ENCODE measurements at regions not wholly inside any gene's neighbourhood (a gene's known extent, or its start where the extent isn't known, plus 50 kb on each side); places are given as distances from the start of the nearest gene placed in this dataset.

DNA sequence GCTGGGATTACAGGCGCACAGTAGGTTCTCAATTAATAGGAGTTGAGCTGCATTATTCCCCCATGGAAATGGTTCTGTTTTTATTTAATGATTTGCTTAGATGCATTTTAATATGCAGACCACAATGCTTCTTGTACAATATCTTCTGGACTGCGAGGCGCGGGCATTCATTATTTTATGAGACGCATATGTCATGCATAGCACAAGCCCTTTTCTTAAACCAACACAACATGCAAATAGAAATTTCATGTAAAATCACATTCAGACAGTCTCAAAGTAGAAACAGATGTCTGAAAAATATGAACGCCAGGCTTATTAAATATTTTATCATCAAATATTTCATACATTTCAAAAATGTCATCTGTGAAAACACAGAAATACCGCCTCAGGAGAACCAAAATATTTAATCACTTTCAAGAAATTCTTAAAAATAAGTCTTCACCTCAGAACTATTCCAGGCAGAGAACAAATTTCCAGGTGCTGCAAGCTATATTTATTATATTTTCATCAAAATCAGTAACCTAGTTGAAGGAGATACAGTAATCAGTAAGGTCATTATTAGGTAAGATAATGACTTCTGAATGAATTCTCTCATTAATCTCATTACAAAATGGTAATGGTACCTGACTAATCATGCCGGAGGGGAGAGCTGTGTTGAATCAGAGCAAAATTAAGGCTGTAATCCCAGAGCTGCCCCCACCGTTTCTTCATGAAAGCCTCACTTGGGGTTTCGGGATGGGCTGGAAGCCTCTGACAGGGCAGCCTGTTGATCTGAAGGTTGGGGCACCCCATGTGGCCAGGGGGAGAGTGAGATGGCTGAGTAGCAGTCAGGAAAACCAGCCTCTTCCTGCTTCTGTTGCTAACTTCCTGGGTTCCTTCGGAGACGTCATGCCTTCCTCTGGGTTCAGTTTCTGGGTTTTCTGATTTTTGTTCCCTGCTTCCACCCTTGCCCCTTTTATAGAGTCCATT is 133.9 kb upstream of the ZNF618 start:
- no peak for DNase-seq

DNA sequence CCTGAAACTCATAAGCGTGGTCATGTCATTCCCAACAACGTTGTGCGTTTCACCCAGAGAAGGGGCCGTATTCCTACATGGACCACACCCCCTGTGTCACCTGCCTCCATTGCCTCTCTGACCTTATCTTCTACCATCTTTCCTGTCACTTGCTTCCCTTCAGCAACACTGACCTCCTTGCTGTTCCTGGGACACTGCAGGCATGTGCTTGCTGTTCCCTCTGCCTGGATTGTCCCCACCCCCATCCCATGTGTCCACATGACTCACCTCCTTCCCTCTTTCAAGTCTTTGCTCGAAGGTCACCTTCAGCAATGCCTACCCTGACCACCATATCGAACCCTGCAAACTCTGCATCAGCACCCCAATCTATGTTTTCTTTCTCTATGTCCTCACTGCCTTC is 133.2 kb upstream of the ZNF618 start:
- DNase-seq = no peak

DNA sequence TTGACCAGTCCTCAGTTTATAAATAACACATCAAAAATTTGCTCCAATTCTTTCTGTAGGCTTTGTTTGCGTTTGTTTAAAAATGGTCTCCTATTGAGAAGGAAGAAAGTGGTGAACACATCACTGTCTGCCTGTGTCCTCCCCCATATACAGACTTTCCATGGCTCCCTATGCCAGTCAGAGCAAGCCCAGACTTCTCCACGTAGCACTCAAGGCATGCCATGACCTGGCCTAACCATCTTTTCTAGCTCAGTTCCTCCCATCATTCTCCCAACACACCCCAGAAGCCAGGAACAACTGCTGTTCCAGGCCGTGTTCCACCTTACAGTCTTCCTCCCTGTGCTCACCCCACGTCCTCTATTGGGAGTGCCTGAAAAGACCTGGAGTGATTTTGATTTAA is 129.6 kb upstream of the ZNF618 start:
- no peak for DNase-seq

DNA sequence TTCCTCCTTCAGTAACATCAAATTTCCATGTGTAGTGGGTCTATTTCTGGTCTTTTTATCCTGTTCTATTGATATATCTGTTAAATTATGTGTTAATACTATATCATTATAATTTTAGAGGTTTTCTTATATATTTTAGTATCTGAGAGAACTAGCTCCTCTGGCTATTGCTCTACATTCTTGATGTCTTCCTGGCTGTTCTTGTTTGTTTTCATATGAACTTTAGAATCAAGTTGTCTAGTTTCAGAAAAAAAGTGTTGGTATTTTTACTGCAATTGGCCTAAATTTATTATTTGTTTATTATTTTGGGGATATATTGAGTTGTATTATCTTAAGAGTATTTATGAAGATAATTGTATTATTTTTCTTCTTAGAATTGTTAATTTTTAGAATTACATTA is 128.0 kb upstream of the ZNF618 start:
- no peak for DNase-seq

DNA sequence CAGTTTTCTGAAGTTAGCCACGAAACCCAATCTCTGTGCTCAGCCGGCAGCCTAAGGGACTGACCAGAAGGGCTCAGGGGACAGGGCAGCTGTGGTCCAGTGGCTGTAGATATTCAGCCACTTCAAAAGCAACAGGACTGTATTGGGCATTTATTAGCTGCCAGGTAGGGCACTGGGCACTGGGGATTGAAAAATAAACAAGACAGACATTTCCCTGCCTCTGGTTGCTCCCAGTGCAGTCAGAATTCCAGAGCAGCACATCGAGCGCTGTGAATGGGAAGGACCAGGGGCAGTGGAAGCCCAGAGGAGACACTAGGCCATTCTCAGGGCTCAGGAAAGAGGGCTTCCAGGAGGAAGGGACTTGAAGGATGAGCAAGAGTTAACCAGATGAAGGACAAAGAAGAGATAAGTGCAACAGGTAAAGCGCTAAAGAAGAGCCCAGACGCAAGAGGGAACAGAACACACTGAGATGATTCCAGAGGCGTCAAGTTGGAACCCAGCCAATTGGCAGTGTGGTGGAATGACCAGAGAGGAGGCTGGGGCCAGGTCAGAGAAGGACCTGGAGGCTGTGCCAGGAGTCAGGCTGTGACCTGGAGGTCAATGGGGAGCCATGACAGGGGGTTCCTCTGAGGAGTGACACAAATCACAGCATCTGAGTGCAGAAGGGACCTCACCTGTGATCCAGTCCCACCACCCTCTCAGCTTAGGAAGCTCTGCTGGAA is 122.5 kb upstream of the ZNF618 start:
- no peak for DNase-seq

DNA sequence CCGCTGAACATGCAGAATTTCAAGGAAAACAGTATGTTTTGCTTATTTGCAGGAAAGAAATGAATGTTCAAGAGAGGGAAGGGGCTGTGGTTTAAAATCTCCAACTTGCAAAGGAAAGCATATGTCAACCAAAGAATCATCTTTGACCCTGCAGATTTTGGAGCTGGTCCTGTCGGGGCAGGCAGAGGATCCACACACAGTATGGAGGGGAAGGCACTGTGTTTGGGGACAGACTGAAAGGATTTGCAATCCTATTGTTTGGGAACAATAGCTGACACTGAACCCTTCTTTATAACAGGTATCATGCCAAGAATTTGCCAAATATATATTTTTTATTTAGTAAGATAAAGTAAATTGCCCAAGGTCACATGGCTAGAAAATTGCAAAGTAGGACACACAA is 121.4 kb upstream of the ZNF618 start:
- no peak for DNase-seq

DNA sequence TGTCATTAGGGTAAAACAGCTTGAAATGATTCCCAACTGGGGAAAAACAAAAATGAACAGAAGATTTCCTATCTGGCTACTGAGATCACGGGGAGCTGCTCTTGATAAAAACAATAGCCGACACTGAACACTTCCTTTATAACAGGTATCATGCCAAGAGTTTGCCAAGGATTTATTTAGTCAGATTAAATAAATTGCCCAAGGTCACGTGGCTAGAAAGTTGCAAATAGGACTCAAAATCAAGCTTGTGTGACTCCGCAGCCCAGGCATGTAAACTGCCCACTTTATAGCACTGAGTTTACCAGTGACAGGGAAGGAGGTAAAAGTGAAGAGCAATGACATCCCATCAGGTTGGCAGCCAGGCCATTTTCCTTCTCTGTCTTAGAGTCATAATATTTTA is 120.7 kb upstream of the ZNF618 start:
- no peak for DNase-seq

DNA sequence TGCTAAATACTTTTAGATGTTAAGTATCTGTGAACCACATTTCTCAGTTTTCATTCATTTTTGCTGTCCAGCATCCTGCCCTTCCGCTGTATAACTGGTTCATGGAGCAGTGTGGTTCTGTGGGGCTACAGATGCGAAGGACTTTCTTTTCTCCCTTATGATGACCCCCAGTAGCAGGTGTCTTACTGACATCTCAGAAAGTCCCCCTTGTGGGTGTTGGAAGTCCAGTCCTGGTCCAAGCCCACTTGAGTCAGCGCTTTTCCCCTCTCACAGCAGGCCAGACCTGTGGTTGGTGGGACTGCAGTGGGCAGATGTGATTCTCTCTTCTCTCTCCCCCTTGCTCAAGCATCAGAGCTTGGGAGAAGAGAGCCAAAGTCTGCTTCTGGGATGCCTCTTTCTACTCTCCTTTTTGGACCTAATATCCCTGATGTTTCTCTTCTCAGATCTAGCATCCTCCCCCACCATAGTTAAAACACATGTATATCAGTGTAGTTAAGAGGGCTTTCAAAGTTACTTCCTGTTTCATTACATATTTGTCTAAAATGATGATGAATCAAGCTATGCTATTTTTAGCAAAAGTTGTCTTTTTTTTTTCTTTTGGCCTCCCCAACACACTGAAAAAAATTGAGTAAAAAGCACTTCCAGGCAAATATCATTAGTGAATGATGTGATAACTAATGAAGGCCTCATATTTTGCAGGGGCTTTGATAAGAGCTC is 119.5 kb upstream of the ZNF618 start:
- DNase-seq = no peak

DNA sequence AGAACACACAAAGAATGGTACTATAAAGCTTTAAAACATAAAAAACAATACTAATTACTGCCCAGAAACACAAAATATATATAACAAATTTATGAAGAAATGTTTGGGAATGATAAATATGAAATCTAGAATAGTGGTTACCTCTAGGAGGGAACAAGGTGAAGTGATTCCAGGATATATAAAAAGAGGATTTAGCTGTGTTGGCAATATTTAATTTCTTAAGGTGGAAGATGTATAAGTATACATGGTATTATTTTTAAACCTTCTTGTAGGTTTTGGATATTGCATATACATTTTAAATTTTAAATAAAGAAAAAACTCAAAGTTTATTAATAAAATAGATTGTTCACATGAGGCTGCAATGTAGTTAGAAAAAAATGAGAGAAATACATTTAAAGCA is 112.7 kb upstream of the ZNF618 start:
- no peak for DNase-seq

DNA sequence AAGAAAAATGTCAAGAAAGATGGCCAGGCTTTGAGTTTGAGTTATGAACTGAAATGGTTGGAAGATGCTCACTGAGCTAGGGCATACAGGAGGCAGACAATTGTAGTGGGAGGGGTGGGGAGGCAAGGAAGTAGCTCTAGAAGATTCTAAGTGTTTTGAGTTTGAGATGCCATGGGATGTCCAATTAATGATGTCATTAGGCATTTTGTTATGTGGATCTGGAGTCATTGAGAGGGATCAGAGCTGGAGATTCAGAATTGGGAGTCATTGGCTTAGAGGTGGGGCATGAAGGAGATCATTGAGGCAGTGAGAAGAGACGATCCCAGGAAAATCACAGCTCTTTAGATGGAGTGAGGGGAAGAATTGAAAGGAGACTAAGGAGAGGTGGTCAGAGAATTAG is 111.5 kb upstream of the ZNF618 start:
- no peak for DNase-seq

DNA sequence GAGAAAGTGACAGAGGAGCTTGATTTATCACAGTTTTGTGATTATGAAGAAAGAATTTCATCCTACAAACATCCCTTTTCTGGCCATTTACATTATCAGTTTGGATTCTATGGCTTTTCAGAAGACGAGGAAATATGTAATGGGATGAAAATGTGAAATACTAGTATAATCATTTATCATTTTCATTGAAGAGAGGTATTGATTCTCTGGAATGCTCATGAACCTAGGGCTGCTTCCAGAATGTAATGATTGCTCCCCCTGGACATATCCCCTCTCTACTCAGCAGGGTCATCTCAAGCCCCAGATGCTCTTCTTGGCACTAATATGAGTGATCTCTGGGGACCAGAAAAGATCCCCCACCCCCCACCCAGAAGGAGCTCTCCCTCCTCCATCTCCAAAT is 106.7 kb upstream of the ZNF618 start:
- no peak for DNase-seq

DNA sequence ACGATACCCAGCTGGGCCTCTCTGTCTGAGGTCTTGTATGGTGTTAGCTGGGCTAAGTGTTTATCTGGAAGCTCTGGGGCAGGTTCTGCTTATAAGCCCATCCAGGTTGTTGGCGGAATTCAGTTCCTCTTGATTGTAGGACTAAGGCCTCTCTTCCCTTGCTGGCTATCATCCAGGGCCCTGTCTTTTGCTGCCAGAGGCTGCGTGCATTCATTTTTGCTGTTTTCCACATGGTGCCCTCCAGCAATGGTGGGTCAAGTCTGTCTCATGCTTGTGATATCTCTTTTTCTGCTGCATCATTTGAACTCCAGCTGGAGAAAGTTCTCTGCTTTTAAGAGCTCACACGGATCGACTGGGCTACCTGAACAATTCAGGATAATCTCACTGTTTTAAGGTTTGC is 105.7 kb upstream of the ZNF618 start:
- no peak for DNase-seq

DNA sequence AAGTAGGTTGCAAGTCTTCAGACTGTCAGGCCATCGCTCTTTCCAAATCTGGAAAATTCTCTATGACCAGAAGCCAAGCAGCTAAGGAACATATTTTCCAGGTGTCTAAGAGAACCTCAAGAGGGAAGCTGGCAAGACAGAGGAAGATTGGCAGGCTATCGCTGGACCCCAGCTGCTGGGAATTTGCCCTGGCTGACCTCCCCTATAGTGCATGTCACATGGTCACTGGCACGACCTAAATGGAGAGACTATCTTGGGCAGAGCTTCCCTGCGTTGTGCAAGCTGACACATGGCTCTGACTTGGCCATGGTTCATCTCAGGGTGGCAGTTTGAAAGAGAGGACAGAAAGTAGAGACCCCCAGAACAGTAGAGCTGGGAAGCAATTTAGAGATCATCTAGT is 104.9 kb upstream of the ZNF618 start:
- DNase-seq = no peak

DNA sequence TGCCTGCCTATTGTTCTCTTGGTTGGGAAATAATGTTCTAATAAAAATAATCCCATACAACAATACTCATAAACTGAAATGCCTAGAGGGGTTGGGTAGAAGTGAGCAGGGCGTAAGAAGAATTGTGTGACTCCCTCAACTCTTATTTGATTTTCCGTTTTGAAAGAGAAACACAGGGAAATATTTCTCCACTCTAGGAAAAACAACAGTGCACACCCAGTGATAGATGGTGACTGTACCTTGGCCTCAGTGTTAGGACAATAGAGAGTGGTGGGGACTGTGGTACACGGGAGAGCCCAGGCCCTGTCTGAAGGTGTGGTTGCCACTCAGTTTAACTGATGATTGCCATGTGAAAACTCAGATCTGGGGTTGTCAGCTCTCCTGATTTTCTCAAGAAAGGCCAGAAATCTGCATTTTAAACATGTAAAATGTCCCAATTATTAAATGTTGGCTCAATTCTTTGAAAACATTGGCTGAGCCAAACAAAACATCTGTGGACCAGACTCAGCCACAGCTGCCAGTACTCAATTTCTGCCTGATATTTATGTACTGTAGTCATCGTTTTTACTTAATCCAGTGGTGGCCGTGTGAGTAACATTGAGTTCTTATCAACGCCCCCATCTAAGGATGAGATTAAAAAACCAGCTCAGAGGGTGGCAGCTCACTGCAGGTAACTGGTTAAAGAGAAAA is 103.8 kb upstream of the ZNF618 start:
- DNase-seq = no peak

DNA sequence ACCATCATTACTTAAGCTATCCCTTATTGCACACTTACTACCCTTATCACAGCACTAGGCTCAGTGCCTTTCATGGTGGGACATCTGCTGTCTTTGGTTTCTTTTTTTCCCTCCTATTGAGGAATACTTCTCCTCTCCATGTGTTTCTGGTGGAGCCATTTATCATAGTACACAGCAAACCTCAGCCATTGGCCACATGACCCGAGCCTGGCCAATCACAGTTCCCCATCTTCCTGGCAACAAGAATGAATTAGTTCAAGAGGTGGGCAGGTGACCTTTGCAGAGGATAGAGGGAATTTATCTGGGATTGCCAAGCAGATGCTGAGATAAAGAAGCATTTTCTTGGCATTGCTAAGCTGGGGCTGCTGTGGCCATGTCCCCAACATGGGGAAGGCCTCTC is 101.1 kb upstream of the ZNF618 start:
- no peak for DNase-seq

DNA sequence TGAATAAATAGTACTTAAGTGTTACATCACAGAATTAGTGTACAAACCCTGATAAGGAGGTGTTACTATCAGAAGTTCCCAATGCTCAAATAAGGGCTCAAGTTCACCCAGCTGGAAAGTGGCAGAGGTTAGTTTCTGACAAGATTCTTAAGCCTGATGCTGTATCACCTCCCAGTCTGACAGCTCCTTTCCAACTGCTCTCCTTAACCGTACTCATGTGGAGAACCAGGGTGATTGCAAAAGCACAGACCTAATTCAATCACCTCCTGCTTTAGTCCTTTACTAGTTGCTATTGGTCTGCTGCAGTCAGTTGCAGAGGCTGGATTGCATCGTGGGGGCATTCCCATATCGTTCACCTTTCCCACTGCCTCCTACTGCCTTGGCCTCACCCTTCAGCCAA is 100.4 kb upstream of the ZNF618 start:
- DNase-seq = no peak

DNA sequence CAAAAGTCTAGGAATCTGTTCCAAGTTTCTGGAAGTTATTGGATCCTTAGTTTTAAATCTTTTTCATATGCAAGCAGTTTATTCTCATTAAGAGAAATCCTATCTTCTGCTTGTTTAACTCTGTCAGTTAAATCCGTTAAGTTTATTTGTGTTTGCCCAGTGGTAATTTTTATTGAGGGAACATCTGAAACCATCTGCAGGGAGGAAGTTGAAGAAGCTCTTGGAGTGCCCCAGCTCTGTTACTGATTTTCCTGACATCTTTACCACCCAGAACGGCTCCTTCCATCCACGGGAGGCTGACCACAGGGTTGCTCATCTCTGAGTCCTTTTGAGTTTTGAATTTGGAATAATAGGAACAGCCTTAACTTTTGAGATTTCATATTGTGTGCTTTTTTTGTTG is 99.9 kb upstream of the ZNF618 start:
- no peak for DNase-seq

DNA sequence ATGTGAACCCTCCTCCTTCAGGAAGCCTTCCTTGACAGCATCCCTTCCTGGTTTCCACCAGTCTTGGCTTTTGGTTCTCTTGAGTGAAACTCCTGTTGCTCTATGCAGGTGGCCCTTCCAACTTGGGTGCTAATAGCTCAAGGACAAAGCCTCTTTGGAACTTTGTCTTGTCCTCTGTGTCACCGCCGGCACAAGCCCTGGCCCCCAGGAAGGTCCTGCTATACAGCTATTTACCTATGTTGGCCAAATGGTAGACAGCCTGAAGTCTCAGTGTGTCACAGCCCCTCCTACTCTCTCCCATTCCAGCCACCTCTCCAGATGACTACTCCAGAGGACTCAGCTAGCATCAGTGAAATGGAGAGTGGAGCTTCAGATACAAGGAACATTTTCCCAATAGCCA is 94.7 kb upstream of the ZNF618 start:
- DNase-seq = no peak

DNA sequence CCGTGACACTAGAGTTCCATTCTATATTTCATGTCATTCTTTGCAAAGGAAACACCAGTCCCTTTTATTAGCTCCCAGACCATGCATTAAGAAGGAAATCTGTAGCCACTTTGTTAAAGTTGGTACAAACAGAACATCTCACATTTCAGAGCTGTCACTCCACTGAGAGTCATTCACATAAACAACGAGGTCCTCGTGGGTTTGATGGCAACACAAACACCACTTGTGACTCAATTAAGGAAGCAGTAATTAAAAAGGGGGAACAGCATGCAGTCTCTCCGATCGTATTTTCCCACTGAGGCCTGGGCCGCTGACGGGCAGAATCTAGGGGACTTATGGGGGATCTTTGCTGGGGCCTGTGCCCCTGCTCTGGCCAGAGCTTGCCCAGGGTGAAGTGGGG is 94.2 kb upstream of the ZNF618 start:
- no peak for DNase-seq

DNA sequence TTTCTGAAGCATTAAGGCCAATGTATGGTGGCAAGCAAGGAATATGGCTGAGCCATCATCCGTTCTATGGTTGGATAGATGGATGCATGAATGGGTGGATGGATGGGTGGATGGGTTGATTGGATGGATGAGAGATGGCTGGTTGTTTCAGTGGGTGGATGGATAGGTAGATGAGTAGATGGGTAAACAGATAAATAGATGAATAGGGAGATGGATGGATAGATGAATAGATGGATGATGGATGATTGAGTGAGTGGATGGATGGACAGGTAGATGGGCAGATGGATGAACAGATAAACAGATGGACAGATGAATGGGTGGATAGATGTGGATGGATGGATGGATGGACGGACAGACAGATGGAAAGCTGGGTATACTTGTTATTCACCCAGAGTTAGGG is 92.6 kb upstream of the ZNF618 start:
- DNase-seq = no peak

DNA sequence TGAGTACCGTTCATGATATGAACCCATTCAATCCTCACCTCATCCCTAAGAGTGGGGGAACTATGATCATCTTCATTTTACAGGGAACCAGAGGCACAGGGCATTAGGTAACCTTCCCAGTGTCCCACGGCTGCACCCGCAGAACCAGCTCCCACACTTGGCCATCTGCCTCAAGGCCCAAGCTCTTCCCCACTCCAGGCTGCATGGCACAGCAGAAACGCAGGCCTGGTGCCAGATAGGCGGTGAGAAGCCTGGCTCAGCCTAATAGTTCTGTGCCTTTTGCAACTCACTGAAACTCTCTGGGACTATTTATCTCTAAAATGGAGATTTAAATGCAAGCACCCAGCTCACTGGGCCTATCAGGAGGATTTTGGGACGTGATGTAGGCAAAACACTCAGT is 90.8 kb upstream of the ZNF618 start:
- no peak for DNase-seq

DNA sequence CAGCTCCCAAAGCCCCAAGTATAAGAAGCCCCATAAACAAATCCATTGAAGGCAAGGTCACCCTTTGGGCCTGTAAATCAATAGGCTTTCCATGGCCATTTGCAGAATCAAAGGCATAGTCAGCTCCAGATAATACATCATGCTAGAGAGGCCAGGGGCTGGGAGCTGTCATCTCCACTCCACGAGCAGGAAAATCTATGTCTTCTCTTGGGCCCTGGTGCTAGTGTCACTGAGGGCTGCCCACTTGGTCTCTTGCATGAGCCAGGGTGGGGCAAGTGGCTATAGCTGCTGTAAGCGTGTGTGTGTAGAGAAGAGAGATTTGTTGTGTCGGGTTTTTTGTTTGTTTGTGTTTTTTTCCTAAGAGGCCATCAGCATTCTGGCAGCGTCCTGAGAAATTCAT is 90.0 kb upstream of the ZNF618 start:
- no peak for DNase-seq

DNA sequence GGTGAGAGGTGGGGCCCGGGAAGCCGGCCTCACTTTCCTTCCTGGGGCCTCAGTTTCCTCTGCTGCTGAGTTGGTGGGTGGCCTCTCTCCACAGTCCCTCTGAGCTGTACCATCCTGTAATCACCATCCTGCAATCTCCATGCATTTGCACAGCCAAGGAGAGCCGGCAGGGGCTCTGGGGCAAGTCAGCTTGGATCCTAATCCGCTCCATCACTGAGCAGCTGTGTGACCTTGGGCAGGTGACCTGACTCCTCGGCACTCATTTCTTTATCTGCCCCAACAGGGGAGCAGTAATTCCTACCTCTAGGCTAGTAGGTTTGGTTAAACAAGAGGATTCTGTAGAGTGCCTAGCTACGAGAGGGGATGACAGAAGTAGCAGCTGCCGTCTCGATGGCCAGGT is 88.2 kb upstream of the ZNF618 start:
- DNase-seq = no peak

Data from CD4-positive, alpha-beta T cell treated with Interleukin-15 for 1 hour (primary cell).